Liver (tissue), 8 donors: ENCODE measurements at regions not wholly inside any gene's neighbourhood (a gene's known extent, or its start where the extent isn't known, plus 50 kb on each side); places are given as distances from the start of the nearest gene placed in this dataset.

Source experiments
- DNase-seq: peaks from one replicate; pipeline ENCODE4 v3.0.0-alpha.2; 2017; ENCODE audit warnings: low spot score
- H3K27ac ChIP-seq, 2 donors: one replicate each; pipeline ENCODE4 v1.7.0; 2013; ENCODE audit warnings: inconsistent platforms in 2 of 2, low read length in 2 of 2, control low read depth in 1 of 2, low read depth in 1 of 2, mild to moderate bottlenecking in 1 of 2
- H3K27me3 ChIP-seq, 4 donors: one replicate each; pipeline versions ENCODE4 v1.6.1 to v1.7.0; 2013; ENCODE audit warnings: low read length in 3 of 4, inconsistent platforms in 1 of 4, mild to moderate bottlenecking in 1 of 4, moderate library complexity in 1 of 4; ENCODE audit not compliant: control insufficient read depth in 4 of 4, insufficient read depth in 4 of 4
- H3K36me3 ChIP-seq, 4 donors: one replicate each; pipeline versions ENCODE4 v1.6.1 to v1.7.0; 2013; ENCODE audit warnings: low read length in 3 of 4, mild to moderate bottlenecking in 3 of 4, low read depth in 1 of 4, moderate library complexity in 1 of 4; ENCODE audit not compliant: control insufficient read depth in 4 of 4, insufficient read depth in 3 of 4
- H3K4me1 ChIP-seq, 4 donors: one replicate each; pipeline versions ENCODE4 v1.6.1 to v1.7.0; 2013; ENCODE audit warnings: low read length in 3 of 4, mild to moderate bottlenecking in 3 of 4, moderate library complexity in 1 of 4; ENCODE audit not compliant: control insufficient read depth in 4 of 4, insufficient read depth in 4 of 4
- H3K4me3 ChIP-seq, 3 donors: one replicate each; pipeline versions ENCODE4 v1.6.1 to v1.7.0; 2013; ENCODE audit warnings: low read length in 3 of 3, control low read depth in 1 of 3, low read depth in 1 of 3, mild to moderate bottlenecking in 1 of 3
- H3K9ac ChIP-seq, 2 donors: one replicate each; pipeline ENCODE4 v1.7.0; 2013; ENCODE audit warnings: low read length in 2 of 2, mild to moderate bottlenecking in 2 of 2, moderate library complexity in 2 of 2, control low read depth in 1 of 2, low read depth in 1 of 2
- H3K9me3 ChIP-seq, 4 donors: one replicate each; pipeline versions ENCODE4 v1.6.1 to v1.7.0; 2013; ENCODE audit warnings: low read length in 3 of 4; ENCODE audit not compliant: control insufficient read depth in 4 of 4
- EGR1 ChIP-seq, 2 donors: IDR thresholded peaks; 2 replicates each; pipeline ENCODE4 v1.6.1; 2016 to 2018; ENCODE audit warnings: antibody characterized with exemption in 2 of 2, low read depth in 2 of 2
- FOXA1 ChIP-seq: IDR thresholded peaks from 2 replicates; pipeline ENCODE4 v1.6.1; 2016; ENCODE audit warnings: antibody characterized with exemption
- FOXA2 ChIP-seq: IDR thresholded peaks from 2 replicates; pipeline ENCODE4 v1.6.1; 2016; ENCODE audit warnings: antibody characterized with exemption
- GABPA ChIP-seq, 2 donors: IDR thresholded peaks in 1 of 2; conservative IDR thresholded peaks in 1 of 2; 2 replicates each; pipeline ENCODE4 v1.6.1; 2016; ENCODE audit warnings: antibody characterized with exemption in 2 of 2, mild to moderate bottlenecking in 1 of 2, moderate library complexity in 1 of 2
- HNF4A ChIP-seq, 2 donors: conservative IDR thresholded peaks; 2 replicates each; pipeline ENCODE4 v1.6.1; 2016; ENCODE audit warnings: antibody characterized with exemption in 2 of 2, mild to moderate bottlenecking in 2 of 2
- HNF4G ChIP-seq: IDR thresholded peaks from 2 replicates; pipeline ENCODE4 v1.6.1; 2016; ENCODE audit warnings: antibody characterized with exemption
- JUND ChIP-seq, 2 donors: IDR thresholded peaks; 2 replicates each; pipeline ENCODE4 v1.6.1; 2016; ENCODE audit warnings: antibody characterized with exemption in 2 of 2
- NR2F2 ChIP-seq: IDR thresholded peaks from 2 replicates; pipeline ENCODE4 v1.6.1; 2016; ENCODE audit warnings: antibody characterized with exemption
- RAD21 ChIP-seq, 2 donors: IDR thresholded peaks; 2 replicates each; pipeline ENCODE4 v1.6.1; 2016; ENCODE audit warnings: antibody characterized with exemption in 2 of 2, mild to moderate bottlenecking in 2 of 2
- RXRA ChIP-seq, 2 donors: IDR thresholded peaks; 2 replicates each; pipeline ENCODE4 v1.6.1; 2017 to 2018; ENCODE audit warnings: antibody characterized with exemption in 2 of 2, mild to moderate bottlenecking in 1 of 2
- SP1 ChIP-seq: IDR thresholded peaks from 2 replicates; pipeline ENCODE4 v1.6.1; 2018; ENCODE audit warnings: antibody characterized with exemption, mild to moderate bottlenecking
- TAF1 ChIP-seq: conservative IDR thresholded peaks from 2 replicates; pipeline ENCODE4 v1.6.1; 2016; ENCODE audit warnings: antibody characterized with exemption, mild to moderate bottlenecking
- YY1 ChIP-seq: IDR thresholded peaks from 2 replicates; pipeline ENCODE4 v1.6.1; 2016; ENCODE audit warnings: antibody characterized with exemption, mild to moderate bottlenecking
- WGBS: extraction: QIAGEN DNeasy Blood & Tissue Kit; methylation state at CpG from one replicate; pipeline ENCODE4 v1.1.7; 2013; 5-methylcytosine and 5-hydroxymethylcytosine counted together
- TF ChIP-seq, protein P1 (sequence below): IDR thresholded peaks from 2 replicates; pipeline ENCODE4 v1.6.1; 2016; ENCODE audit warnings: antibody characterized with exemption, mild to moderate bottlenecking
- TF ChIP-seq, protein P2 (sequence below): fragments of 150-350 bp; IDR thresholded peaks from 2 replicates; pipeline ENCODE4 v1.5.1; 2017; ENCODE audit warnings: improper control_type of control experiment, low read depth, low read length; ENCODE audit not compliant: missing input control
- TF ChIP-seq, protein P3 (sequence below): IDR thresholded peaks from 2 replicates; pipeline ENCODE4 v1.6.1; 2016; ENCODE audit warnings: antibody characterized with exemption
- TF ChIP-seq, protein P4 (sequence below): IDR thresholded peaks from 2 replicates; pipeline ENCODE4 v1.6.1; 2016; ENCODE audit warnings: antibody characterized with exemption
- donor health status: healthy.
- donor health status: healthy.
- donor health status: healthy.
- donor health status: healthy.
- donor health status: healthy.

DNA sequence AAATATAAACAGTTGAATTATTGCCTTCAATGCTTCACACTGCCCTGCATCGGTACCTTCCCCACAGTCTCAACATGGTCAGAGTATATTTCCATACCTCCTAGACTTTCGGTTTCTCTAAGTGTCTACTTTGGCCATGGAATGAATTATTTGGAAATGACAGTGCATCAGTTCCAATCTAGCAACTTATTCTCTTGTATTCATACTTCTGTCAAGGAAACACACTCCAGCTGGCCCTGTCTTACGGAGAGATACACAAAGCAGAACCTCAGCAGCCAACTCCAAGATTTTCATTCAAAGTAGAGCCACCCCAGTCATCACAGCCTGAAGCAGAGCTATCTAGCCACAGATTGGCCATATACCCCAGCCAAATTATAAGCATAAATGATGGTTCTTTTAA is 518.4 kb upstream of the UBE2E2 start (continued):
- TF ChIP-seq, protein P1, sequence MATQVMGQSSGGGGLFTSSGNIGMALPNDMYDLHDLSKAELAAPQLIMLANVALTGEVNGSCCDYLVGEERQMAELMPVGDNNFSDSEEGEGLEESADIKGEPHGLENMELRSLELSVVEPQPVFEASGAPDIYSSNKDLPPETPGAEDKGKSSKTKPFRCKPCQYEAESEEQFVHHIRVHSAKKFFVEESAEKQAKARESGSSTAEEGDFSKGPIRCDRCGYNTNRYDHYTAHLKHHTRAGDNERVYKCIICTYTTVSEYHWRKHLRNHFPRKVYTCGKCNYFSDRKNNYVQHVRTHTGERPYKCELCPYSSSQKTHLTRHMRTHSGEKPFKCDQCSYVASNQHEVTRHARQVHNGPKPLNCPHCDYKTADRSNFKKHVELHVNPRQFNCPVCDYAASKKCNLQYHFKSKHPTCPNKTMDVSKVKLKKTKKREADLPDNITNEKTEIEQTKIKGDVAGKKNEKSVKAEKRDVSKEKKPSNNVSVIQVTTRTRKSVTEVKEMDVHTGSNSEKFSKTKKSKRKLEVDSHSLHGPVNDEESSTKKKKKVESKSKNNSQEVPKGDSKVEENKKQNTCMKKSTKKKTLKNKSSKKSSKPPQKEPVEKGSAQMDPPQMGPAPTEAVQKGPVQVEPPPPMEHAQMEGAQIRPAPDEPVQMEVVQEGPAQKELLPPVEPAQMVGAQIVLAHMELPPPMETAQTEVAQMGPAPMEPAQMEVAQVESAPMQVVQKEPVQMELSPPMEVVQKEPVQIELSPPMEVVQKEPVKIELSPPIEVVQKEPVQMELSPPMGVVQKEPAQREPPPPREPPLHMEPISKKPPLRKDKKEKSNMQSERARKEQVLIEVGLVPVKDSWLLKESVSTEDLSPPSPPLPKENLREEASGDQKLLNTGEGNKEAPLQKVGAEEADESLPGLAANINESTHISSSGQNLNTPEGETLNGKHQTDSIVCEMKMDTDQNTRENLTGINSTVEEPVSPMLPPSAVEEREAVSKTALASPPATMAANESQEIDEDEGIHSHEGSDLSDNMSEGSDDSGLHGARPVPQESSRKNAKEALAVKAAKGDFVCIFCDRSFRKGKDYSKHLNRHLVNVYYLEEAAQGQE: no peak

DNA sequence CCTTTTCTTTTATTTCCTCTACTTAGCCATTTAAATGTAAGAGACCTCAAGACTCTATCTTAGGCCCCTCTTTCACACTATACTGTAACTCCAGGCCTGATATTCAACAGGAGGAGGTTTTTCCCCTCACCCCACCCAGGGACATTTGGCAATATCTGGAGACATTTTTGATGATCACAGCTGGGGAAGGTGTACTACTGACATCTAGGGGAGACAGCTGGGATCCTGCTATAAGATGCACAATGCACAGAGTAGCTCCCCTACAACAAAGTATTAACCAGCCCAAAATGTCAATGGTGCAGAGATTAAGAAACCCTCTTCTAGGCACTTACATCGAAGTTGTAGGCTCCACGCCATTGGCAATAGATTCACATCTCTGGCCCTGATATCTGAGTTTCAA is 517.5 kb upstream of the UBE2E2 start:
- Histone ChIP-seq H3K4me1 (no peaks in the 10 kb centered on the region), H3K27me3 (no peaks in the 10 kb centered on the region), H3K4me3 (no peak overlapping the region), H3K27ac (no peak overlapping the region), H3K9me3 (no peaks in the 10 kb centered on the region), H3K9ac (no peak overlapping the region), H3K36me3 (no peaks in the 10 kb centered on the region)
- 72% methylated on average over 2 of the region's 2 CpGs for WGBS
- no peak for TF ChIP-seq SP1
- no peak for TF ChIP-seq NR2F2
- TF ChIP-seq RAD21 (IDR thresholded peaks at IDR 0.05): no peak
- TF ChIP-seq, protein P2, sequence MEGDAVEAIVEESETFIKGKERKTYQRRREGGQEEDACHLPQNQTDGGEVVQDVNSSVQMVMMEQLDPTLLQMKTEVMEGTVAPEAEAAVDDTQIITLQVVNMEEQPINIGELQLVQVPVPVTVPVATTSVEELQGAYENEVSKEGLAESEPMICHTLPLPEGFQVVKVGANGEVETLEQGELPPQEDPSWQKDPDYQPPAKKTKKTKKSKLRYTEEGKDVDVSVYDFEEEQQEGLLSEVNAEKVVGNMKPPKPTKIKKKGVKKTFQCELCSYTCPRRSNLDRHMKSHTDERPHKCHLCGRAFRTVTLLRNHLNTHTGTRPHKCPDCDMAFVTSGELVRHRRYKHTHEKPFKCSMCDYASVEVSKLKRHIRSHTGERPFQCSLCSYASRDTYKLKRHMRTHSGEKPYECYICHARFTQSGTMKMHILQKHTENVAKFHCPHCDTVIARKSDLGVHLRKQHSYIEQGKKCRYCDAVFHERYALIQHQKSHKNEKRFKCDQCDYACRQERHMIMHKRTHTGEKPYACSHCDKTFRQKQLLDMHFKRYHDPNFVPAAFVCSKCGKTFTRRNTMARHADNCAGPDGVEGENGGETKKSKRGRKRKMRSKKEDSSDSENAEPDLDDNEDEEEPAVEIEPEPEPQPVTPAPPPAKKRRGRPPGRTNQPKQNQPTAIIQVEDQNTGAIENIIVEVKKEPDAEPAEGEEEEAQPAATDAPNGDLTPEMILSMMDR: no peak
- TF ChIP-seq FOXA1: no peak
- TF ChIP-seq, protein P1: no peak
- TF ChIP-seq HNF4G: no peak
- no peak for TF ChIP-seq RXRA (IDR thresholded peaks at IDR 0.05)
- no peak for TF ChIP-seq TAF1
- no peak for TF ChIP-seq YY1
- no peak for TF ChIP-seq FOXA2
- TF ChIP-seq, protein P3, sequence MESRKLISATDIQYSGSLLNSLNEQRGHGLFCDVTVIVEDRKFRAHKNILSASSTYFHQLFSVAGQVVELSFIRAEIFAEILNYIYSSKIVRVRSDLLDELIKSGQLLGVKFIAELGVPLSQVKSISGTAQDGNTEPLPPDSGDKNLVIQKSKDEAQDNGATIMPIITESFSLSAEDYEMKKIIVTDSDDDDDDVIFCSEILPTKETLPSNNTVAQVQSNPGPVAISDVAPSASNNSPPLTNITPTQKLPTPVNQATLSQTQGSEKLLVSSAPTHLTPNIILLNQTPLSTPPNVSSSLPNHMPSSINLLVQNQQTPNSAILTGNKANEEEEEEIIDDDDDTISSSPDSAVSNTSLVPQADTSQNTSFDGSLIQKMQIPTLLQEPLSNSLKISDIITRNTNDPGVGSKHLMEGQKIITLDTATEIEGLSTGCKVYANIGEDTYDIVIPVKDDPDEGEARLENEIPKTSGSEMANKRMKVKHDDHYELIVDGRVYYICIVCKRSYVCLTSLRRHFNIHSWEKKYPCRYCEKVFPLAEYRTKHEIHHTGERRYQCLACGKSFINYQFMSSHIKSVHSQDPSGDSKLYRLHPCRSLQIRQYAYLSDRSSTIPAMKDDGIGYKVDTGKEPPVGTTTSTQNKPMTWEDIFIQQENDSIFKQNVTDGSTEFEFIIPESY: no peak
- TF ChIP-seq, protein P4, sequence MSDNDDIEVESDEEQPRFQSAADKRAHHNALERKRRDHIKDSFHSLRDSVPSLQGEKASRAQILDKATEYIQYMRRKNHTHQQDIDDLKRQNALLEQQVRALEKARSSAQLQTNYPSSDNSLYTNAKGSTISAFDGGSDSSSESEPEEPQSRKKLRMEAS: no peak
- no peak for TF ChIP-seq HNF4A (conservative IDR thresholded peaks at IDR 0.05)
- TF ChIP-seq GABPA (IDR thresholded peaks at IDR 0.05 in 1 of 2, conservative IDR thresholded peaks at IDR 0.05 in 1 of 2): no peak
- no peak for TF ChIP-seq EGR1 (IDR thresholded peaks at IDR 0.05; ENCODE audit: low read depth in 2 of 2)
- no peak for TF ChIP-seq JUND (IDR thresholded peaks at IDR 0.05)
- DNase-seq: no peak
